ENCODE measurements at regions not wholly inside any gene's neighbourhood (a gene's known extent, or its start where the extent isn't known, plus 50 kb on each side); places are given as distances from the start of the nearest gene placed in this dataset.

DNA sequence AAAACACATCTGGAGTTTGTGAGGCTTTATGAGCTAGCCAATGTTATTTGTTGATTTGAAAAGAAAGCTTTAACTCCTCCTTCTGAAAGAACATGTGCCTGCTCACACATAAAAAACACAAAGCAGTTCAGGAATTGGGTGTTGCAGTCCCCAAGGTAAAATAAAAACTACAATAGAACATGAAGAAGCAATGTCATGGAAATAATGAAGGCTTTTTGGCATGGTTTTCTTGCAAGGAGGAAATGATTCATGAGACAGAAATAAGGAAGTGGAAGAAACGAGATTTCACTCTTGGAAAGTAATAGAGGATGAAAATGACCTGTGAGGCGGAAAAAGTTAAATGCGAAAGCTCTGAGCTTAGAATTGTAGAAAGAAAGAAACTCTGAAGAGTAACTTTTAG, 81.1 kb downstream of the TRIB2 start:
- TF ChIP-seq GATA2 (IDR thresholded peaks at IDR 0.05; ENCODE audit: low read depth, low read length) (no peak), GATA3 (IDR thresholded peaks at IDR 0.05; ENCODE audit: low read depth, low read length) (no peak)

Data from SH-SY5Y (cell line).